AG04450 (cell line): ENCODE measurements at regions not wholly inside any gene's neighbourhood (a gene's known extent, or its start where the extent isn't known, plus 50 kb on each side); places are given as distances from the start of the nearest gene placed in this dataset.
"Not testable (repeated sequence)": the region's sequence is repeated elsewhere in the genome, so short reads cannot be mapped to it uniquely, and the experiment has no call there.

Experiments
- CTCF ChIA-PET: fragments of 300-600, 350-600 bp; formaldehyde crosslinking; extraction: SDS; loops from one replicate; lab custom pipeline; 2022; ENCODE audit warnings: antibody characterized with exemption, inconsistent platforms; lab: Charles Lee
- POLR2A ChIA-PET: fragments of 350-600 bp; formaldehyde crosslinking; extraction: SDS; loops from one replicate; lab custom pipeline; 2021; ENCODE audit warnings: antibody characterized with exemption, inconsistent platforms; lab: Yijun Ruan, JAX
- DNase-seq: peaks from one replicate; pipeline ENCODE4 v3.0.0-alpha.2; 2011; ENCODE audit warnings: low read depth, low spot score
- H3K27ac ChIP-seq: one replicate; pipeline ENCODE4 v1.5.1; 2012; ENCODE audit warnings: low read depth, low read length, control low read depth
- H3K27me3 ChIP-seq: one replicate; pipeline ENCODE4 v1.6.0; 2012; ENCODE audit warnings: low read length; ENCODE audit not compliant: control insufficient read depth, insufficient read depth
- H3K4me3 ChIP-seq: 2 replicates; pipeline ENCODE4 v1.5.1; 2011; ENCODE audit warnings: mild to moderate bottlenecking, low read depth, low read length, control low read depth
- H3K9me3 ChIP-seq: 2 replicates; pipeline ENCODE4 v1.5.1; 2012; ENCODE audit warnings: low read length; ENCODE audit not compliant: control insufficient read depth, insufficient read depth
- CTCF ChIP-seq: IDR thresholded peaks from 2 replicates; pipeline ENCODE4 v1.5.1; 2011; ENCODE audit warnings: low read depth, low read length, control low read depth, inconsistent platforms

- ChIA-PET CTCF (interaction anchor here (1.4 kb wide), 1 partner anchor 82 kb away, joined by 3 read pairs; no protein-coding TSS in a partner anchor), POLR2A (no interaction called here)
- Histone ChIP-seq H3K9me3 (no peaks in the 10 kb centered on the region), H3K4me3 (no peak overlapping the region), H3K27ac (no peak overlapping the region), H3K27me3 (no peaks in the 10 kb centered on the region)
- no peak for TF ChIP-seq CTCF
- no peak for DNase-seq
Observed at GRCh38 chr5:91302958-91303357, 80.2 kb downstream of the ARRDC3 start.

GRCh38 chr5:91302305-91302704 lies 80.8 kb downstream of the ARRDC3 start:
- H3K27me3 ChIP-seq, result no peaks in the 10 kb centered on the region
- H3K9me3 ChIP-seq, result no peaks in the 10 kb centered on the region
- ChIA-PET POLR2A (no interaction called here), CTCF (interaction anchor here (0.5 kb wide), 1 partner anchor 27 kb away, joined by 3 read pairs; no protein-coding TSS in a partner anchor)
- H3K4me3 ChIP-seq, result no peak overlapping the region
- TF ChIP-seq CTCF, result no peak
- DNase-seq, result no peak
- H3K27ac ChIP-seq, result no peak overlapping the region

GRCh38 chr5:91301106-91301846 lies 81.8 kb downstream of the ARRDC3 start:
- CTCF ChIA-PET, result interaction anchor here (0.7 kb wide), 1 partner anchor 198 kb away, joined by 4 read pairs; no protein-coding TSS in a partner anchor
- POLR2A ChIA-PET, result interaction anchor here (0.7 kb wide), 1 partner anchor 31 kb away, joined by 3 read pairs; no protein-coding TSS in a partner anchor
- TF ChIP-seq CTCF, result no peak
- DNase-seq, result no peak
- Histone ChIP-seq H3K9me3 (no peaks in the 10 kb centered on the region), H3K27me3 (no peaks in the 10 kb centered on the region), H3K4me3 (no peak overlapping the region), H3K27ac (no peak overlapping the region)

- no peak overlapping the region for H3K4me3 ChIP-seq
- no peak for DNase-seq
- H3K27me3 ChIP-seq, result no peaks in the 10 kb centered on the region
- H3K9me3 ChIP-seq, result no peaks in the 10 kb centered on the region
- TF ChIP-seq CTCF, result no peak
- ChIA-PET POLR2A (interaction anchor here (0.6 kb wide), 1 partner anchor 129 kb away, joined by 4 read pairs; no protein-coding TSS in a partner anchor), CTCF (interaction anchor here (0.7 kb wide), 1 partner anchor 59 kb away, joined by 4 read pairs; no protein-coding TSS in a partner anchor)
- no peak overlapping the region for H3K27ac ChIP-seq
Observed at GRCh38 chr5:91297994-91298393, 85.1 kb downstream of the ARRDC3 start.

- Histone ChIP-seq H3K4me3 (no peak overlapping the region), H3K27me3 (no peaks in the 10 kb centered on the region), H3K27ac (no peak overlapping the region), H3K9me3 (no peaks in the 10 kb centered on the region)
- ChIA-PET CTCF (interaction anchor here (1.1 to 1.2 kb wide), 2 partner anchors 77 to 88 kb away, joined by 3 to 5 read pairs; no protein-coding TSS in a partner anchor), POLR2A (no interaction called here)
- TF ChIP-seq CTCF, result no peak
- DNase-seq, result no peak
Observed at GRCh38 chr5:91296674-91297143, 86.4 kb downstream of the ARRDC3 start.

- H3K27ac ChIP-seq, result not testable (repeated sequence)
- CTCF ChIA-PET, result interaction anchor here (1.1 to 1.2 kb wide), 2 partner anchors 76 to 89 kb away, joined by 3 to 5 read pairs; no protein-coding TSS in a partner anchor
Observed at GRCh38 chr5:91296102-91296501, 87.0 kb downstream of the ARRDC3 start.

More at GRCh38 chr5:91296102-91296501, 87.0 kb downstream of the ARRDC3 start:
- DNase-seq, H3K4me3 ChIP-seq, H3K27me3 ChIP-seq, POLR2A ChIA-PET, H3K9me3 ChIP-seq: not testable (repeated sequence)
